HG03571 (cell line): ENCODE measurements at regions not wholly inside any gene's neighbourhood (a gene's known extent, or its start where the extent isn't known, plus 50 kb on each side); places are given as distances from the start of the nearest gene placed in this dataset.

Experiments
- ATAC-seq: cut with Tn5 transposase; IDR thresholded peaks from one replicate; pipeline ENCODE4 v1.9.1; 2021; ENCODE audit not compliant: unreplicated experiment

GRCh38 chr15:25930931-25931330 lies 67.8 kb upstream of the ATP10A start:
- no peak for ATAC-seq
